ENCODE measurements at regions not wholly inside any gene's neighbourhood (a gene's known extent, or its start where the extent isn't known, plus 50 kb on each side); places are given as distances from the start of the nearest gene placed in this dataset.

GRCh38 chr3:87997298-87997697, 61.5 kb downstream of the CGGBP1 start:
- no peaks in the 10 kb centered on the region for H3K79me2 ChIP-seq (ENCODE audit: control insufficient read depth, insufficient read depth, low read length)
- H2AFZ ChIP-seq (ENCODE audit: low read depth, low read length) = no peak overlapping the region
- H3K4me1 ChIP-seq (replicated peaks in 1 of 2; ENCODE audit: control insufficient read depth in 2 of 2, insufficient read depth in 2 of 2, low read length in 2 of 2) = no peaks in the 10 kb centered on the region
- H3K27me3 ChIP-seq (ENCODE audit: control insufficient read depth in 2 of 2, insufficient read depth in 2 of 2, low read length in 2 of 2) = no peaks in the 10 kb centered on the region
- no peaks in the 10 kb centered on the region for H4K20me1 ChIP-seq (replicated peaks; ENCODE audit: control insufficient read depth, insufficient read depth, low read length)
- in situ Hi-C loops (cut with MboI) (no loop called here), intact Hi-C loops (cut with micrococcal nuclease) (no loop called here)
- H3K9ac ChIP-seq (ENCODE audit: insufficient read depth in 1 of 2, low read depth in 2 of 2, low read length in 2 of 2) = no peak overlapping the region
- ChIA-PET CTCF (ENCODE audit: low intra/inter-chr PET ratio) (no interaction called here), POLR2A (no interaction called here)
- H3K9me1 ChIP-seq (ENCODE audit: control insufficient read depth, insufficient read depth, low read length) = no peaks in the 10 kb centered on the region
- H3K9me3 ChIP-seq (replicated peaks; ENCODE audit: control insufficient read depth, insufficient read depth, low read depth, low read length) = no peaks in the 10 kb centered on the region
- H3K4me3 ChIP-seq = no peak overlapping the region
- ATAC-seq (no peak), DNase-seq (ENCODE audit: extremely low read depth in 1 of 4, low spot score in 3 of 4) (no peak), FAIRE-seq (no peak)
- H3K36me3 ChIP-seq (ENCODE audit: control insufficient read depth, insufficient read depth, low read length) = no peaks in the 10 kb centered on the region
- BruUV-seq (replicated peaks) = no TSS peak
- TF ChIP-seq TBL1XR1 (IDR thresholded peaks at IDR 0.05; ENCODE audit: low read length in 2 of 2) (no peak), ZNF785 (CRISPR knock-in tag; IDR thresholded peaks at IDR 0.05) (no peak), CSDE1 (IDR thresholded peaks at IDR 0.05) (no peak), SMARCE1 (IDR thresholded peaks at IDR 0.05) (no peak), MNT (conservative IDR thresholded peaks at IDR 0.05) (no peak), NR2F6 (CRISPR knock-in tag; IDR thresholded peaks at IDR 0.05) (no peak)
- no peak overlapping the region for H3K4me2 ChIP-seq (ENCODE audit: insufficient read depth, low read length)
- no peak overlapping the region for H3K27ac ChIP-seq (ENCODE audit: extremely low read depth, low read depth, low read length)
- 90% methylated on average over 4 of the region's 4 CpGs for WGBS (ENCODE audit: insufficient coverage, low coverage, missing lambda C conversion rate)

GRCh38 chr3:87996882-87997281, 61.9 kb downstream of the CGGBP1 start:
- no TSS peak for BruUV-seq (replicated peaks)
- H3K4me3 ChIP-seq = no peak overlapping the region
- TF ChIP-seq RBM25 (IDR thresholded peaks at IDR 0.05; ENCODE audit: low read depth, low read length, severe bottlenecking) = no peak
- TF ChIP-seq MEIS2 (IDR thresholded peaks at IDR 0.05; ENCODE audit: partially characterized antibody) = peak; percentile 61
- TF ChIP-seq NFRKB (IDR thresholded peaks at IDR 0.05; ENCODE audit: low read depth) = no peak
- TF ChIP-seq ZFP36 (IDR thresholded peaks at IDR 0.05; ENCODE audit: low read depth, low read length, partially characterized antibody) = no peak
- TF ChIP-seq HBP1 (CRISPR knock-in tag; IDR thresholded peaks at IDR 0.05) = no peak
- TF ChIP-seq ATF3 (IDR thresholded peaks at IDR 0.05) = no peak
- no peak for TF ChIP-seq ATF3 (CRISPR knock-in tag; conservative IDR thresholded peaks at IDR 0.05)
- no peak for TF ChIP-seq SIN3B (IDR thresholded peaks at IDR 0.05; ENCODE audit: low read depth)
- TF ChIP-seq MTA2 (IDR thresholded peaks at IDR 0.05; ENCODE audit: low read depth) = no peak
- no peak for TF ChIP-seq ZNF316 (IDR thresholded peaks at IDR 0.05)

More at GRCh38 chr3:87996882-87997281, 61.9 kb downstream of the CGGBP1 start:
- H3K4me1 ChIP-seq (replicated peaks in 1 of 2; ENCODE audit: control insufficient read depth in 2 of 2, insufficient read depth in 2 of 2, low read length in 2 of 2) = no peaks in the 10 kb centered on the region
- no peaks in the 10 kb centered on the region for H4K20me1 ChIP-seq (replicated peaks; ENCODE audit: control insufficient read depth, insufficient read depth, low read length)
- H3K27me3 ChIP-seq (ENCODE audit: control insufficient read depth in 2 of 2, insufficient read depth in 2 of 2, low read length in 2 of 2) = no peaks in the 10 kb centered on the region
- no peak overlapping the region for H2AFZ ChIP-seq (ENCODE audit: low read depth, low read length)
- DNase-seq (ENCODE audit: extremely low read depth in 1 of 4, low spot score in 3 of 4) = no peak
- no peak for FAIRE-seq
- H3K9ac ChIP-seq (ENCODE audit: insufficient read depth in 1 of 2, low read depth in 2 of 2, low read length in 2 of 2) = no peak overlapping the region
- ChIA-PET CTCF (ENCODE audit: low intra/inter-chr PET ratio) (no interaction called here), POLR2A (no interaction called here)
- intact Hi-C loops (cut with micrococcal nuclease) (no loop called here), in situ Hi-C loops (cut with MboI) (no loop called here)
- H3K36me3 ChIP-seq (ENCODE audit: control insufficient read depth, insufficient read depth, low read length) = no peaks in the 10 kb centered on the region
- no peaks in the 10 kb centered on the region for H3K9me3 ChIP-seq (replicated peaks; ENCODE audit: control insufficient read depth, insufficient read depth, low read depth, low read length)
- no peak for ATAC-seq
- H3K79me2 ChIP-seq (ENCODE audit: control insufficient read depth, insufficient read depth, low read length) = no peaks in the 10 kb centered on the region
- H3K9me1 ChIP-seq (ENCODE audit: control insufficient read depth, insufficient read depth, low read length) = no peaks in the 10 kb centered on the region
- no peak overlapping the region for H3K27ac ChIP-seq (ENCODE audit: extremely low read depth, low read depth, low read length)
- 44% methylated on average over 2 of the region's 2 CpGs for WGBS (ENCODE audit: insufficient coverage, low coverage, missing lambda C conversion rate)
- H3K4me2 ChIP-seq (ENCODE audit: insufficient read depth, low read length) = no peak overlapping the region
